GM21723 (cell line): ENCODE measurements at regions not wholly inside any gene's neighbourhood (a gene's known extent, or its start where the extent isn't known, plus 50 kb on each side); places are given as distances from the start of the nearest gene placed in this dataset.

Source experiments
- ATAC-seq: cut with Tn5 transposase; IDR thresholded peaks from one replicate; pipeline ENCODE4 v1.9.1; 2021; ENCODE audit warnings: mild to moderate bottlenecking, moderate library complexity; ENCODE audit not compliant: unreplicated experiment

- ATAC-seq = peak; percentile 48
Observed at GRCh38 chr3:99542767-99543518, 95.5 kb upstream of the COL8A1 start.

GRCh38 chr3:99541181-99541580 lies 97.2 kb upstream of the COL8A1 start:
- no peak for ATAC-seq

GRCh38 chr3:99537416-99537815 lies 101.0 kb upstream of the COL8A1 start:
- ATAC-seq = no peak

DNA sequence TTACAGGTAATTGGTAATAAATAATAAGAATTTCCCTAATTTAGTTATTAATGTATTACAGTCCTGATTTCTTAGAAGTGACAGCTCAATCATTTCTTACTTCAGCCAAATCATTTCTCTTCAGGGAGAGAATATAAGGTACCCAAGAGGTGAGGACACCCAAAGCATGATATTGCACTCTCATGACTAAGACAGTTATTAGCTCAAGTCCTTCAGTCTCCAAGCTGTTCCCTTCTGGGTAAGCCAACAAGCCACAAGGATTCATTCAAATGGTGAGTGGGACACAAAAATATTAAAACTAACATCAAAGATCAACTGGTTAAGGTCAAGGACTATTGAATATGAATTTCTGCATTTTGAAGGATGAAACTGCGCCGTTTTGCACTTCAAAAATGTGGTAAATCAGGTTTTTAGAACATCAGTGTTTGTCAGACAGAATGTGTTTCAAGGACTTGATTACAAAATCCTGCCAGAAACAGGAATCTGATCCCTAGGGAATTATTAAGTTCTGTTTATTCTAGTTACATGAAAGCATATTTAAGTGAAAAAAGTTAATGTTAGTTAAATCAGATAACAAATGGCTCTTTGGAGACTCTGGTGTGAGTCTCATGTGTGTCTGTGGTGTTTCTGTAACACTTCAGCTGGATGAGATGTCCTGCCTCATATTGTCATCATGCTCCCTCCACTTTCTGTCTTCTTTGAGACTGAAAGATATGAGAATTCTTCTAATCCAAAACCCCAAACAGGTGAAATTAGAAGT lies 101.7 kb upstream of the COL8A1 start:
- ATAC-seq = no peak

GRCh38 chr3:99534951-99535704 lies 103.3 kb upstream of the COL8A1 start:
- no peak for ATAC-seq

- peak; percentile 66 for ATAC-seq
Observed at GRCh38 chr3:99532246-99532645, 106.1 kb upstream of the COL8A1 start.

GRCh38 chr3:99529265-99529664 lies 109.1 kb upstream of the COL8A1 start:
- ATAC-seq = no peak

DNA sequence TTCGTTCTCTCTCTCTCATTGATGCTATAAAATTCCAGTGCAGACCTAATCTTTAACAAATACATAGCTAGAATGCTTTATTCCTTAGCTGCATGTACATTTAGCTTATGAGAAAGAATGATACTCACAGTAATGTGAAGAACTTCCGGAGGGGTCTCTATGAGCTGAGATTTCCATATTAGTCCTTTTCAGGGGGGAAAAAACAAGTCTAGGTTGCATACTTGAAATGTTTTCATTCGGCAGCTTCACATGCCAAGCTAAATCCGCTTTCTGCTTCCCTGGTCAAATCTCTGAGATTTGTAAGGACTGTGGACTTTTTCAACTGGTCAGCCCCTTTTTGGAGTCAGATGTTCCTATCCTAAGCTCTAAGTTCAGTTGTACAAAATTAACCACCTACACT lies 111.5 kb upstream of the COL8A1 start:
- no peak for ATAC-seq

- ATAC-seq = no peak
Observed at GRCh38 chr3:99524559-99524958, 113.8 kb upstream of the COL8A1 start.

- no peak for ATAC-seq
Observed at GRCh38 chr3:99523431-99524127, 114.8 kb upstream of the COL8A1 start.

GRCh38 chr3:99522147-99522546 lies 116.2 kb upstream of the COL8A1 start:
- ATAC-seq = no peak

GRCh38 chr3:99521551-99521950 lies 116.8 kb upstream of the COL8A1 start:
- no peak for ATAC-seq

DNA sequence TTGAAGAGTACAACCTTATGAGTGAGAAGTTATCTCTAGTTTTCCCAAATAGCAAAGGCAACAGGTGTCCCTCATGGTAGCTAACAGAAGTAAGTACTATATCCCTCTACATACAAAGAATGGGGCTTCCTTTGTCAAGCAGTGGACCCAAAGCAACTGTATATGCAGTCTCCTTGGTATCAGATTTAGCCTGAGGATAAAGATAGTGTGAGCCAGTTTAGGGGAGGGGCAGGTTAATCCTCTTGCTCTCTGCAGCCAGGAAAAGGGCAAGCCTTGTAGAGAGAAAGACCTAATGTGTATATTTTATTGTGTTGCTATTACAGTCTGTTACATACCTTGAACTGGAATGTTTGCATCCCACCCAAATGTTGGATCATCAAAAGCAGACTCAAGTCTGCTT lies 117.9 kb upstream of the COL8A1 start:
- no peak for ATAC-seq

- ATAC-seq = no peak
Observed at GRCh38 chr3:99516936-99517335, 121.5 kb upstream of the COL8A1 start.

DNA sequence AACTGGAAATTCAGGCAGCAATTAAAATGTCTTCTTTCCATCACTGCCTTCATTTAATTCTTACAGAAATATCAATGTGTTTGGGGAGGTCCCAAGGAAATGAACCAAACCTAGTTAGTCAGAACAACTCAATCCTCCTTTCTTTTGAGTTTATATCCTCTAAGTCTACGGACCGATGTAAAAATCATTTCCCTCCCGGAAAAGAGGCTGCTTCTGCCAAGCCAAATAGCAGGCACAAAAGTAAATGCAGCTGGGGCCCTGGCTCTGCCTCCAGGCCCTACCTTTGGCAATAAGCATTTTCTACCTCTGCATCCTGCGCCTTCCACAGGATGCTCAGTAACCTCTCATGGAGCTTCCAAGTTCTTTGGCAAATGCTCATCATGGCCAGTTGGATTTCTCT lies 122.5 kb upstream of the COL8A1 start:
- no peak for ATAC-seq

DNA sequence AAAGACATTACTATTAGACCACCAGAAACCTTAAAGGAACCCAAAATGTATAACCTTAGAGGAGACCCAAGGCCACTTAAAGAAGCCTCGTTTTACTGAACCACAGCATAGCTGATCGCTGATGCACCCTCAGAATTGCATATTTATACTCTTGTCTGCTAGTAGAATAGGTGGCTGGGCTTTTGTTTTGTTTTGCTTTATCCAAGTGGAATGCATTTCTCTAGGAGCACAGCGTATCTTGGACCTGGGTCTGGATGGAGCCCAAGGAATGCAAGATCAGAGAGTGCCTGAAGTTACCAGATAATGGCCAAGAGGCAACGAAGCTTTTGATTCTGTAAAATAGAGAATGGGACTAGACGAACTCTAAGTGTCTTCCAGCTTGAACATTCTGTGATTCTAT lies 129.2 kb upstream of the COL8A1 start:
- no peak for ATAC-seq

- ATAC-seq = no peak
Observed at GRCh38 chr3:99508191-99508590, 130.2 kb upstream of the COL8A1 start.

DNA sequence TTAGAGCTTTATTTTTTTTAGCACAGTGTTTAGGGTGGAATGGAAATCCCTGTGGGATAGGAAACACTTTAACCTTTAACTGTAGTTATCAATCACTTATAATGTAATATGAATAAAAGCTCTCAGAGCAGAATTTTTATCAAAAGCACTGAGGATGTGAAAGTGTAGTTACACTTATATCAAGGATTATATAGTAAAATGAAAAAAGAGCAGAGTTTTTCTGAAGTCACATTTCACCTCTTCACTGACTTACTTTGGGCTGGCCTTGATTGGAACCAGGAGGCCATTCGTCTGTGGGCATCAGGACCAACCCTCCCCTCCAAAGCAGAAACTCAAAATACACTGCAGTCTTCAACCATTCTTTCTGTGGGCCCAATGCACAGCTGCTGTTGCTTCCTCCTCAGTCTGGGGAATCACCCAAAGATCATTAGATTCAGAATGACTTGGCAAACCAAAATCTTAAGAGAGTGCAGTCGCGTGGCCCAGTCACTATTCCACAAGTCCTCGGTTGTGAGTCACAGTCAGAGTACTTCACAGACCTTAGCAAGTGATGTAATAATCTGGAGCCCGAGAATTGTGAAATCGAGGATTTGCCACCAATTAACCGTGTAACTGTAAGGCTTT lies 132.6 kb upstream of the COL8A1 start:
- peak; percentile 99 for ATAC-seq

DNA sequence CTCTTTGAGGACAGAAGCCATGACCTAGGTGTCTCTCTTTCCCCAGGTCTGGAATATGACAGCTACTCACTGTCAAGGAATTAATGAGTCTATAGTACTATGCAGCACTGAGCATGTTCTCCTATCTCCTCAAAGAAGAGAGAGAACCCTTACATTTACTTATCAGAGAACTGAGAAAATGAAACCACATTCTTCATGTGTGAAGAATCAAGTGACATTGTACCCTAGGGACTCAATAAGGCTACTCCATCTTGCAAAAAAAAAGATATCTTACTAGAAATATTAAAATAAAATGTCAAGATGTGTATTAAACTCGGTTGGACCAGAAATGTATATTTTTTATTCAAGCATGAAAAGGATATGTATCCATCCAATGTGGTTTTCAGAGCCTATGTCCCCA lies 133.2 kb upstream of the COL8A1 start:
- peak; percentile 36 for ATAC-seq

GRCh38 chr3:99504258-99504657 lies 134.1 kb upstream of the COL8A1 start:
- ATAC-seq = no peak

DNA sequence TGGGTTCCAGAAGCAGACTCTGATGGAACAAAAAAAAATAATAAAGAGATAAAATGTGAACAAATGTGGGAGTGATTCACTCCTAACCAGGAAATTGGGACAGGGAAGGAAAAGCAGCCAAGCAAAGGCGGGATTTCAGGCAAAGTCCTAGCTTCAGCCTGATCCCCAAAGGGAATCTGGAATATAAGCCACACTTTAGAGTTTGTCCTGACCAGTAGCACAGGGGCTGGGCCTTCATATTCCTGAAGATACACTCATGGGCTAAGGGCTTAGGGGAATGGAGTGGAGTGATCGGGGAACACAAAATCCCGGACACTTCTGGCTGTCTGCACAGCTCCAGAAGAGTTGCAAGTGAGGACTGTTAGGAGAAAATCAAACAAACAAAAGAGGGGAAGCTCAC lies 135.0 kb upstream of the COL8A1 start:
- no peak for ATAC-seq
